ENCODE measurements at regions not wholly inside any gene's neighbourhood (a gene's known extent, or its start where the extent isn't known, plus 50 kb on each side); places are given as distances from the start of the nearest gene placed in this dataset.

- DNase-seq: no peak
These were observed 877.2 kb upstream of the PCDH20 start for GRCh38 chr13:62292714-62293480.

GRCh38 chr13:62290542-62290941 lies 874.9 kb upstream of the PCDH20 start:
- no peak for DNase-seq

- no peak for DNase-seq
These were observed 872.1 kb upstream of the PCDH20 start for GRCh38 chr13:62287764-62288163.

GRCh38 chr13:62280590-62280989 lies 864.9 kb upstream of the PCDH20 start:
- no peak for DNase-seq

GRCh38 chr13:62278271-62278670 lies 862.6 kb upstream of the PCDH20 start:
- no peak for DNase-seq

GRCh38 chr13:62251734-62252133 lies 836.1 kb upstream of the PCDH20 start:
- DNase-seq: no peak

GRCh38 chr13:62250501-62251201 lies 835.0 kb upstream of the PCDH20 start:
- no peak for DNase-seq

GRCh38 chr13:62246581-62246980 lies 830.9 kb upstream of the PCDH20 start:
- DNase-seq: no peak

- no peak for DNase-seq
These were observed 827.5 kb upstream of the PCDH20 start for GRCh38 chr13:62243106-62243505.

GRCh38 chr13:62234780-62235440 lies 819.3 kb upstream of the PCDH20 start:
- DNase-seq: no peak

GRCh38 chr13:62210951-62211350 lies 795.3 kb upstream of the PCDH20 start:
- no peak for DNase-seq

GRCh38 chr13:62209529-62209928 lies 793.9 kb upstream of the PCDH20 start:
- no peak for DNase-seq

- DNase-seq: no peak
These were observed 791.7 kb upstream of the PCDH20 start for GRCh38 chr13:62207388-62207787.

- DNase-seq: no peak
These were observed 790.5 kb upstream of the PCDH20 start for GRCh38 chr13:62206165-62206564.

- no peak for DNase-seq
These were observed 789.6 kb upstream of the PCDH20 start for GRCh38 chr13:62205273-62205672.

GRCh38 chr13:62194371-62194770 lies 778.7 kb upstream of the PCDH20 start:
- no peak for DNase-seq

- no peak for DNase-seq
These were observed 778.3 kb upstream of the PCDH20 start for GRCh38 chr13:62193919-62194318.

- DNase-seq: no peak
These were observed 770.1 kb upstream of the PCDH20 start for GRCh38 chr13:62185631-62186255.

GRCh38 chr13:62176051-62176450 lies 760.4 kb upstream of the PCDH20 start:
- no peak for DNase-seq

GRCh38 chr13:62173958-62174357 lies 758.3 kb upstream of the PCDH20 start:
- DNase-seq: no peak

- DNase-seq: no peak
These were observed 756.0 kb upstream of the PCDH20 start for GRCh38 chr13:62171697-62172096.

GRCh38 chr13:62168891-62169290 lies 753.2 kb upstream of the PCDH20 start:
- DNase-seq: no peak

GRCh38 chr13:62167650-62168172 lies 752.1 kb upstream of the PCDH20 start:
- DNase-seq: no peak
